ENCODE measurements at regions not wholly inside any gene's neighbourhood (a gene's known extent, or its start where the extent isn't known, plus 50 kb on each side); places are given as distances from the start of the nearest gene placed in this dataset.
"Not testable (repeated sequence)": the region's sequence is repeated elsewhere in the genome, so short reads cannot be mapped to it uniquely, and the experiment has no call there.

- no peak for DNase-seq
Measured at GRCh38 chr4:74544655-74545361, 99.9 kb downstream of the AREG start.

- DNase-seq, result no peak
Measured at GRCh38 chr4:74545448-74545847, 100.5 kb downstream of the AREG start.

GRCh38 chr4:74546057-74546456 is 101.1 kb downstream of the AREG start:
- DNase-seq, result no peak

GRCh38 chr4:74547042-74547441 is 102.1 kb downstream of the AREG start:
- DNase-seq, result no peak

DNA sequence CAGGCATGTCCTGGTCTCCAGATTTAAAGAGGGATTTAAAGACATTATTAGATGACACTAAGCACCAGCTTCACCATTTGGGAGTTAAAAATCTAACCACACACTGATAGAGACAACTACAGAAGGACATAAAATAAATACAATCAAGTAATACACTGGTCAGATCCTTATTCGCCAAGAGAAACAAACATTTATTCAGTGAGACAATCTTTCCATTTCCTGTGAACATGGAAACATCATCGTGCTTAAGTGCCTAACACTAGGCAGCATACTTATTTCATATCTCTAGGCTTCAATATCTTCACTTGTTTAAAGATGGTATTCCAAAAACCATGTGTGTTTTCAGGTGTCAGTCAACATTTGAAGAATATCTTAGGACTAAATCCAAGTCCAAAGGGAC is 103.6 kb downstream of the AREG start:
- DNase-seq, result no peak

DNA sequence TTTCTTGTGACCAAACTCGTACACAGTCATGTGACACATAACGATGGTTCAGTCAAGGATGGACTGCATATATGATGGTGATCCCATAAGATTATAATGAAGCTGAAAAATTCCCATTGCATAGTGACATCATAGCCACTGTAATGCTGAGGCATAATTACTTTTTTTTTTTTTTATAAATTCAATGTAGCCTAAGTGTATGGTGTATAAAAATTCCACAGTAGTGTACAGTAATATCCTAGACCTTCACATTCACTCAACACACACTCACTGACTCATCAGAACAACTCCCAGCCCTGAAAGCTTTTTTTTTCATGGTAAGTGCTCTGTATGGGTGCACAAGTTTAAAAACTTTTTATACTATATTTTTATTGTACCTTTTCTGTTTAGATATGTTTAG is 105.0 kb downstream of the AREG start:
- no peak for DNase-seq

GRCh38 chr4:74555231-74555630 is 110.3 kb downstream of the AREG start:
- no peak for DNase-seq

DNA sequence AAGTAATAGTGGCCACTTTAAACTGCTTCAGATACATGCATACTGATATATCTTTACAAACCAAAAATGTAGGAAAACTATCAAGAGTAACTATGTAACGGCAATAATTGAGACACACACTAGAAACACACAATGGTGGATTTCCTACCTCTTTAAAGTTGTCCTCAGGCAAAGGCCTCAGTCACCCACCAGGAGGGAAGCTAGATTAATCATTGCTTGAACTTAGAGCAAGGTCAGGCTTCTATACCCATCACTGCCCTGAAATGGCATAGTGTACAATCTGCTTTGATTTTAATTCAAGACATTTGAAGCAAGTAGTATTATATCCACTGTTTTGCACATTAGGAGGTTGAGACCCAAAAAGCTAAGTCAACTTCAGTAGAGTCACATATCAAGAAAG is 110.9 kb downstream of the AREG start:
- no peak for DNase-seq

DNA sequence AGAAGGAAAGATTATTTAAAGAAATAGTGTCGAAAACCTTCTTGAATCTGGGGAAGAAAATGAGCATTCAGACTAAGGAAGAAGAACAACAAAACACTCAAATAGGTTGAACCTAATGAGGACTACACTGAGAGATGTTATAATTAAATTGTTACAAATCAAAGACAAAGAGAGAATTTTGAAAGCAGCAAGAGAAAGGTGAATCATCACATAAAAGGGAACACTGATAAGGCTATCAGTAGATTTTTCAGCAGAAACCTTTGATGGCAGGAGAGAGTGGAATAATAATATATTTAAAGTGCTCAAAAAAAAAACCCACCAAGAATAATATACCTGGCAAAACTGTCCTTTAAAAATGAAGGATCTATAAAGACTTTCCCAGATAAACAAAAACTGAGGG is 114.9 kb downstream of the AREG start:
- no peak for DNase-seq

- DNase-seq, result no peak
Measured at GRCh38 chr4:74567981-74568380, 123.0 kb downstream of the AREG start.

- DNase-seq, result no peak
Measured at GRCh38 chr4:74570095-74570494, 125.2 kb downstream of the AREG start.

- DNase-seq, result no peak
Measured at GRCh38 chr4:74578329-74578728, 133.4 kb downstream of the AREG start.

- DNase-seq, result not testable (repeated sequence)
Measured at GRCh38 chr4:74578865-74579264, 133.9 kb downstream of the AREG start.

GRCh38 chr4:74583089-74583700 is 138.3 kb downstream of the AREG start:
- DNase-seq, result no peak

GRCh38 chr4:74583757-74584156 is 138.8 kb downstream of the AREG start:
- DNase-seq, result no peak

GRCh38 chr4:74588350-74588749 is 143.4 kb downstream of the AREG start:
- DNase-seq, result no peak

GRCh38 chr4:74590476-74590875 is 145.5 kb downstream of the AREG start:
- no peak for DNase-seq

GRCh38 chr4:74598611-74599325 is 153.8 kb downstream of the AREG start:
- no peak for DNase-seq

- DNase-seq, result no peak
Measured at GRCh38 chr4:74603186-74603585, 158.2 kb downstream of the AREG start.

DNA sequence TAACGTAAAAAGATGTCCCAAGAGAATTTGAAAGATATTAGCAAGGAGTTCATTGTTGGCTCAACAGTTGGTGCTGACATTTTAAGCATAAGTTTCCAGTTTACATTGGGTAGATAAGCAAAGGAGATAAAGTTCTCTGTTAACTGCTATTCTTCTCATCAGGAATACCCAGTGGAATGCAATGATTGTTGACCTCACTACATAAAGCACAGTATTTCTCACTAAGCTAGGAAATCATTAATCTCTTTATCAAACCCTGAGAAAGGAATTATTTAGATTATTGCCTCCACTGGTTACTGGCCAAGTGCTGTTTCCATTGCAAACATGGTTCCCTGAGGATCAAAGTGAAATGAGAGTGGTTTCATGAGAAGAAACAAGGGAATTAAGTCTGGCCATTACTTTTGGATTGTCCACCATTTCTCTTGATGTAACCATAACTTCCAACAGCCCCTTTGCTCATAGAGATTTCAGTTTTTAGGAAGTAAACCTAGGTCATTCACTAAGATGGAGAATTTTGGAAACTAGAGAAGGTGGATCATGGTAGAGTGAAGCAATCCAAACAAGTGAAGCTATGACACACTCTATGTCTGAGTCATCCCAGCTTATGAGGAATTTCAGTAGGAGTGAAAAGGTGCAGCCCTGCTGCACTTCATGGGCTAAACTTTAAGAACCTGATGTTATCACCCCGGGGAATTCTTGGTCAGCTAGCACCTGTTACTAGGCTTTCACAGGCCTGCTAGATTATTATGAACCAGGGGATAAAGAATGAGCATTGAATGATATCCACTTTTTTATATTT is 163.4 kb downstream of the AREG start:
- DNase-seq, result no peak

GRCh38 chr4:74610491-74610890 is 165.6 kb downstream of the AREG start:
- no peak for DNase-seq

DNA sequence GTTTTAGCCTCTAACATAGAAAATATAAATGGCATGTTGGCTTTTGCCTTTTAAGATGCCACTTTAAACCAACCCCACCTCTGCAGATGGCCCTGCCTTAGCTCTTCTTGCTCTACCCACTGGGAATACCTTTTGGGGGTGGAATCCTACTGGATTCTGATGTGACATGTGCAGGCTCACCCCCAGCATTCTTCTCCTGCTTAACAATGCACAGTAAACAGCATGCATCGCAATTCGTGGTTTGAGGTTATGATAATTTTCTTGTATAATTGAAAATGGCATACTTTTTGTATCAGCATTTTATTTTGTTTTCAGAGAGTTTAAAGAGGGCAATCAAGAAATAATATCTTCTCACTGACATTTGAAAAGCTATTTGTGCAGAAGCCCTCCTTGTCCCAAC is 167.9 kb downstream of the AREG start:
- no peak for DNase-seq

- no peak for DNase-seq
Measured at GRCh38 chr4:74613266-74613665, 168.3 kb downstream of the AREG start.
